ENCODE measurements at regions not wholly inside any gene's neighbourhood (a gene's known extent, or its start where the extent isn't known, plus 50 kb on each side); places are given as distances from the start of the nearest gene placed in this dataset.
A peak's percentile ranks its signal among the peaks of the same experiment; 100 is the strongest.

GRCh38 chr6:28607990-28608389 lies 82.3 kb downstream of the GPX5 start:
- peaks cover 0 to 7% (median 0%) of the 10 kb centered on the region in 4 donors for H3K9me3 ChIP-seq
- H3K4me3 ChIP-seq = no peak overlapping the region
- H3K4me1 ChIP-seq = peaks cover 0 to 6% (median 0%) of the 10 kb centered on the region in 4 donors
- no peak overlapping the region for H3K27ac ChIP-seq
- H3K36me3 ChIP-seq = no peaks in the 10 kb centered on the region
- DNase-seq = no peak
- TF ChIP-seq POLR2AphosphoS5 (IDR thresholded peaks at IDR 0.05) = no peak
- TF ChIP-seq POLR2A (IDR thresholded peaks at IDR 0.05) = no peak
- no peak for TF ChIP-seq EP300 (IDR thresholded peaks at IDR 0.05)
- TF ChIP-seq CTCF (IDR thresholded peaks at IDR 0.05) = no peak
- H3K27me3 ChIP-seq = peaks cover 4 to 73% (median 21%) of the 10 kb centered on the region in 3 donors
- intact Hi-C loops (cut with DNase I; ENCODE audit: low total_unique reads) = no loop called here
- 24 to 38% (median 29%) methylated on average over 9 of the region's 9 CpGs for WGBS, 5 donors

- H3K4me1 ChIP-seq = peaks cover 0 to 6% (median 0%) of the 10 kb centered on the region in 4 donors
- TF ChIP-seq POLR2AphosphoS5 (IDR thresholded peaks at IDR 0.05) (no peak), CTCF (IDR thresholded peaks at IDR 0.05) (no peak), EP300 (IDR thresholded peaks at IDR 0.05) (no peak)
- 88 to 96% (median 90%) methylated on average over 3 of the region's 3 CpGs for whole genome bisulfite sequencing, 5 donors
- DNase-seq = no peak
- H3K4me3 ChIP-seq = no peak overlapping the region
- peaks cover 0 to 7% (median 0%) of the 10 kb centered on the region in 4 donors for H3K9me3 ChIP-seq
- no peaks in the 10 kb centered on the region for H3K36me3 ChIP-seq
- H3K27ac ChIP-seq = no peak overlapping the region
- intact Hi-C loops (cut with DNase I; ENCODE audit: low total_unique reads) = no loop called here
- peaks cover 4 to 83% (median 21%) of the 10 kb centered on the region in 3 donors for H3K27me3 ChIP-seq
These were observed 84.0 kb downstream of the GPX5 start for GRCh38 chr6:28609672-28610071.

- H3K4me3 ChIP-seq = no peak overlapping the region
- no peak for DNase-seq
- H3K9me3 ChIP-seq = peaks cover 0 to 8% (median 6%) of the 10 kb centered on the region in 4 donors
- H3K27ac ChIP-seq = no peak overlapping the region
- TF ChIP-seq CTCF (IDR thresholded peaks at IDR 0.05) (no peak), POLR2A (IDR thresholded peaks at IDR 0.05) (no peak), EP300 (IDR thresholded peaks at IDR 0.05) (no peak), POLR2AphosphoS5 (IDR thresholded peaks at IDR 0.05) (no peak)
- H3K36me3 ChIP-seq = no peaks in the 10 kb centered on the region
- H3K27me3 ChIP-seq = peaks cover 4 to 84% (median 26%) of the 10 kb centered on the region in 3 donors
- no peaks in the 10 kb centered on the region for H3K4me1 ChIP-seq
- intact Hi-C loops (cut with DNase I; ENCODE audit: low total_unique reads) = no loop called here
- 76 to 93% (median 81%) methylated on average over 7 of the region's 7 CpGs for WGBS, 5 donors
These were observed 89.9 kb downstream of the GPX5 start for GRCh38 chr6:28615616-28615954.

- peaks cover 4 to 86% (median 26%) of the 10 kb centered on the region in 3 donors for H3K27me3 ChIP-seq
- no peak overlapping the region for H3K27ac ChIP-seq
- H3K4me3 ChIP-seq = no peak overlapping the region
- intact Hi-C loops (cut with DNase I; ENCODE audit: low total_unique reads) = no loop called here
- H3K36me3 ChIP-seq = no peaks in the 10 kb centered on the region
- H3K9me3 ChIP-seq = peaks cover 0 to 10% (median 6%) of the 10 kb centered on the region in 4 donors
- DNase-seq = peak in 1 of 2 donors; percentile 24
- WGBS, 5 donors = 23 to 47% (median 28%) methylated on average over 25 to 52 of the region's 52 CpGs
- no peak for TF ChIP-seq CTCF (IDR thresholded peaks at IDR 0.05)
- no peak for TF ChIP-seq POLR2AphosphoS5 (IDR thresholded peaks at IDR 0.05)
- no peak for TF ChIP-seq EP300 (IDR thresholded peaks at IDR 0.05)
- TF ChIP-seq POLR2A (IDR thresholded peaks at IDR 0.05) = no peak
- H3K4me1 ChIP-seq = no peaks in the 10 kb centered on the region
These were observed 90.5 kb downstream of the GPX5 start for GRCh38 chr6:28615955-28616747.

All from stomach (tissue), 8 donors.